C4-2B (cell line): ENCODE measurements at regions not wholly inside any gene's neighbourhood (a gene's known extent, or its start where the extent isn't known, plus 50 kb on each side); places are given as distances from the start of the nearest gene placed in this dataset.

ENCODE experiments used
- CTCF ChIP-seq: fragments of 450-650 bp; conservative IDR thresholded peaks from 2 replicates; pipeline ENCODE4 v1.5.1; 2017; ENCODE audit warnings: mild to moderate bottlenecking
- ZFX ChIP-seq: fragments of 450-650 bp; IDR thresholded peaks from 2 replicates; pipeline ENCODE4 v1.6.1; 2017

GRCh38 chr15:56794553-56795329 is 61.4 kb upstream of the ZNF280D start:
- TF ChIP-seq ZFX (no peak), CTCF (no peak)
